ENCODE measurements at regions not wholly inside any gene's neighbourhood (a gene's known extent, or its start where the extent isn't known, plus 50 kb on each side); places are given as distances from the start of the nearest gene placed in this dataset.

DNA sequence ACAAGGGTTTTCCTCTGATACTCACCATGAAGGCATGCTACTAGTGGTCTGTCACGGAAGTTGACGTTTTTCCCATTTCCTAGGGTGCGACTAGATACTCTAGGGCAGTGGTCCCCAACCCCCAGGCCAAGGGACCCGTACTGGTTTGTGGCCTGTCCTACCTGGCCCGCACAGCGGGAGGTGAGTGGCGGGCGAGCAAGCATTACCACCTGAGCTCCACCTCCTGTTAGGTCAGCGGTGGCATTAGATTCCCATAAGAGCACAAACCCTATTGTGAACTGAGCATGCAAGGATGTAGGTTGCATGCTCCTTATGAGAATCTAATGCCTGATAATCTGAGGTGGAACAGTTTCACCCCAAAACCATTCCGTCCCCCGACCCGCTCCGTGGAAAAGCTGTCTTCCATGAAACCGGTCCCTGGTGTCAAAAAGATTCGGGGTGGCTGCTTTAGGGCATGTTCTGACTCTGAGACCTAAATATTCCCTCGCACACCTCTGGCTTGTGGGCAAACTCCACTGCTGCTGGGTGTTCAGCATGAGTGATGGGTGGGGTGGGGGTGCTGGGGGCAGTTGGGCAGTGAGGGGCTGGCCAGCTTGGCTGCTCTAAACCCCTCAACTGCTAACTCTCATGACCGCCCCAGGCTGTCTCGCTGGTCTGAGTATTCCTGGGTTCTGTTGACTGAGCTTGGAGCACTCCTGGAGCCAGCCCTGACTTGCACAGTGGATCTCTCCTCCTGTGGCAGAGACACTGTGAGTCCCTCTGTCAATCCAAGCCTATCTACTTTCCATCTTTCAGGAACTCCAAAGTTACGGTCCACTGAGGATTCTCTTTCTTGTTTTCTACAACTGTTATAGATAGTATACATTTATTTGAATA, 78.3 kb upstream of the NEK6 start:
- no peak for DNase-seq

DNA sequence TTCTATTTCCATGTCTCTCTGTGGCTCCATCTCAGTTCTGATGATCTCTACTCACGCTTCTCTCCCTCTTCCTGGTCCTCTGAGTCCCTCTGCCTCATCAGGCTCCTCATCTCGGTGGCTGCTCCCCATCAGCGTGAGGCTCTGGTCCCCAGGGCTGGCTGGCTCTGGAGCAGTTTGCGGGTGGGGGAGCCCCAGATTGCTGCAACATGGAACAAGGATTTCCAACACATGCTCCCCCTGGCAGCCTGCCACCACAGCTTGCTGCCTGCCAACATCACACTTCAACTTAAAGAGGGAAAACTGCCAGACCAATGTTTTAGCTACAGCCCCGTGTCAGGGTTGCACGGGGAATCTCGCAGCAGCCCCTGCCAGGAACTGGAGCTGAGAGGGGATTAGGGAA, 77.2 kb upstream of the NEK6 start:
- no peak for DNase-seq

DNA sequence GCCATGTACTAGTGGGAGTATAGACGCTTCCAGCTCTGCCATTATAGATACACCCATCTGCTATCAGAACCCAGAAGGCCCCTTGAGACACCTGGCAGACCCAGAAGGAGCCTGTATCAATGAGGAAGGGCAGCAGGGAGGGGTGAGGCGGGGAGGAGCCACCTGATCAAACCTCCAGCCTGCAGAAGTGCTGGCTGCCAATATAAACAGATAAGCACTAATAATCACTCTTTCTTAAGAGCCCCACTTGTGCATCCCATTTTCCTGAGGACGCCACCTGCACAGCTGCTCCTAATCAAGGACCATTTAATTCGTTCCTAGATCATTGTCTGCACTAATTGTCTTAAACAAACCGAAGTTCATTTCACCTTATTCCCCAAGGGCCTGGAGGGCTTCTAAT, 75.0 kb upstream of the NEK6 start:
- DNase-seq: no peak

DNA sequence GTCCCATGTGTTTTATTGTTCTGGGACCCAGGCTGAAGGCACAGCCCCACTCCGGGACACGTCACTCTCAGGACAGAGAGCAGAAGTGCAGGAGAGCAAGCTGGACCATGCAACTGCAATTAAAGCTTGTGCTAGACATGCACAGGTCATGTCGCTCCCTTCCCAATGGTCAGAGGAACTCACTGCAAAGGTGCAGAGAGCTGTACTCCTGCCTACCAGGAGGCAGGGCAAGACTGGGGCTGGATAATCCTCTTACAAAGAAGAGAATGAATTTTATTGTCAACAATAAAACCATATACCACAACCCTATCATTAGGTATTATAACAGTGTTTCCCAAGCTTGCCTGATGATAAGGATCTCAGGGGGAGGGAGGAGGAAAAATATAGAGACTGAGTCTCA, 74.0 kb upstream of the NEK6 start:
- no peak for DNase-seq

DNA sequence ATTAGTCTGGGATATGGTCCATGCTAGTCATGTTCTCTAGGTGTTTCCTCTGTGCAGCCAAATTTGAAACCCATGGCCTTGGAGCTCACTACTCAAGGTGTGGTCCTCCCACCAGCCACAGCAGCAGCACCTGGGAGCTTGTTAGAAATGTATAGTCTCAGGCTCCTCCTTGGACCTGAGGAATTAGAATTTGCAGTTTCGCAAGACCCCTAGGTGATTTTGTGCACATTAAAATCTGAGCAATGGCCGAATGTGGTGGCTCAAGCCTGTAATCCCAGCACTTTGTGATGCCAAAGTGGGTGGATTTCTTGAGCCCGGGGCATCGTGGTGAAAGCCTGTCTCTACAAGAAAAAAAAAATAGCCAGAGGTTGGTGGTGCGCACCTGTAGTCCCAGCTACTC, 72.3 kb upstream of the NEK6 start:
- DNase-seq: no peak

DNA sequence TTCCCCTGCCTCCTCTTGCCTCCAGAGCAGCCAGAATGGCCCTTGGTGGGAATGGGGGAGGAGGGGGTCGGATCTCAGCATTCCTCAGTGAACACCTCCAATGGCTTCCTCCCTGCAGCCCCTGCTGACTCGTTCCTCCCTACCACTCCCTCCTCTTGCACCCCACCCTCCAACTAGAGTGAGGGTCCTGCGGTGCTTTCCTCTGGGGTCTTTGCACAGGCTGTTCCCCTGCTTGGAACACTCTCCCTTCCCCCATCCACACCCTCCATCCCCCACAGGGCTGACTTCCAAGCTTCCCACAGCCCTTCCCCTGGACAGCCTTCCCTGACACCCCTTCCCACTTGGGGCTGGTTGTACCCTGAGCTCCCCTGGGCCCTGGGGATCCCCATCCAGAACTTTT, 70.4 kb upstream of the NEK6 start:
- DNase-seq: no peak

DNA sequence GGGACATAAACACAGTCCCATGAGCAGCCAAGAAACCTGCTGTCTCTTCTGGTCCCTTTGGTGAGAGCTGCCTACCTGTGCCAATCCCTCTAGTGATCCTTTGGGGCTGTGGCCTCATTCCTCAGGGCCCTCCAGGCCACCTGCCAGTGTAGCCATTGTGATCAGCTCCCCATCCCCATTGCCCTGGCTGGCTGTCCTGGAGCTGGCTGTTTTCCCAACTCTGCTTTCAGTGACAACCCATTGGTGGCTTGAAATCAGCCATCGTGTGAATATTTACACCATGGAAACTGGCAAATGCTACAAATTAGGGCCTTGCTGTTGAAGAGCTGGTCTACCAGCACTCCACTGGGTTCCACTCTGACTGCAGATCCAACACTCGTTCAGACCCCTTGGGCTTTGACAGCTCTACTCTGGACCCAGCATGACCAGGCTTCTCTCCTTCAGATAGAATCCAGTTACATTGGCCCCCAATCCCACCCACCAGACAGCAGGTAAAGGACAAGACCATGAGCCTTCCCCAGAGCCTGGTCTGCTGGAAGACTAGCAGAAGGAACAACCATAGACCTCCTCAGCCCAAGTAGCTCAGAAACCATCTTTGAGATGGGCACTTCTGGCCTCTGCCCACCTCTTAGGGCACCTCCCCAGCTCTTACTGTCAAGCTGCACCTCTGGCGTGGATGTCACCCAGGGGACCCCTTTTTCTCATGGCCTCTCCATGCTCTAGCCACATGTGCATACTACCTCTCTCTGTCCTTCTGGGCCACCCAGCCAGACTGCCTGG, 69.2 kb upstream of the NEK6 start:
- no peak for DNase-seq

DNA sequence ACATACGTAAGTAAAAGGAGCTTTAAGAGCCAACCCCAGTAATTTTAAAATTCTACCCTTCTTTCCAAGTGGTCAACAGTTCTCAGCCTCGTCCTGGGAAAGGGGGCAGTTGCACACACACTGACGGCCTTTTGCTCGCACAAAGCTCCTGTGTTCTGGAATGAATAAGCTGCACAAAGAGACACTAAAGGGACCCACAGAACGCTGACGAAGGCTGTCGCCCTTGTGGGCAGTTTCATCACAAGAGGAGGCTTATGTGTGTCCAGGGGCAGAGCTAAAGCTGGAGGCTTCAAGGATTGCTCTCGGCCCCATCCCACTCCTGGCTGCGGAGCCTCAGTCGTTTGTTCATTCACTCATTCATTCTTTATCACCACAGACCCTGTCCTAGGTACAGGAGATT, 67.0 kb upstream of the NEK6 start:
- DNase-seq: no peak

DNA sequence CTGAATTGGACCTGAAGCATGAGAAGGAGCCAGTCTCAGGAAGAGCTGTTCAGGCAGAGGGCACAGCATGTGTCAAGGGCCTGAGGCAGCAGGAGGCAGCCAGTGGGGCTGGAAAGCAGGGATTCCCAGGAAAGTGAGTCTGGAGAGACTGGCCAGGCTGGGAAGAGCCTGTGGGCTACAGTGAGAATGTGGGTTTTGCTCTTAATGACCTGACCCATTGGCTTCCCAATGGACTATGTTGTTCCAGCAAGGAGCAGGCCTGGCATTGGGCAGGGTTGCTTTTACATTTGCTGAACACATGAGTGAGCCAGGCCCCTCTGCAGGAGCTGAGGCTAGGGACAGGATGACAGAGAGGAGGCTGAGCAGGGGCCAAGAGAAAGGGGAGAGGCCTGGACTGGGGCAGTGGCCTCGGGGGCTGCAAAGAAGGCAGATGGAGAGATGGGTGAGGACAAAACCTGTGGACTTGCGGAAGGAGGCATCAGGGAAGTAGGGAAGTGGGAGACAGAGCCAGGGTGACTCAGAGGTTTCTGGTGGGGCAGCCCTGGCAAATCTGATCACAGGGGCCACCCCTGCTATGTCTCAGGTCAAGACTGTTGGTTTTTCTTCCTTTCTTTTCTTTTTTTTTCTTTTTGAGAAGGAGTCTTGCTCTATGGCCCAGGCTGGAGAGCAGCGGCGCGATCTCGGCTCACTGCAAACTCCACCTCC, 65.9 kb upstream of the NEK6 start:
- DNase-seq: no peak

DNA sequence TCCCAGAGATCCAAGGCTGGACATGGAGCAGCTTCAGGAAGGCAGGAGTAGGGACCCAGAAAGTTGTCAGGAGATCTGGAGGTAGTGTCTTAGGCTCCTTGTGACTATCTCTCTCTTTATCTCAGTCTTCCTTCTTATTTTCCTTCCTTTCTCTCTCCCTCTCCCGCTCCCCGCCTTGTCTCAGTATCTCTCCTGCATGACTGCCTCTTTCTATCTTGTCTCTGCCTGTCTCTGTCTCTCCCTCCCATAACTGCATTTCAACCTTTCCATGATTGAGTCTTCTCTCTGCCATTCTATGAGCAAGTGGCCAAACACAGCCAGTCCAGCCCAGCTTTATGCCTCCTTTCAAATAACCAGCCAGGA, 61.0 kb upstream of the NEK6 start:
- no peak for DNase-seq

DNA sequence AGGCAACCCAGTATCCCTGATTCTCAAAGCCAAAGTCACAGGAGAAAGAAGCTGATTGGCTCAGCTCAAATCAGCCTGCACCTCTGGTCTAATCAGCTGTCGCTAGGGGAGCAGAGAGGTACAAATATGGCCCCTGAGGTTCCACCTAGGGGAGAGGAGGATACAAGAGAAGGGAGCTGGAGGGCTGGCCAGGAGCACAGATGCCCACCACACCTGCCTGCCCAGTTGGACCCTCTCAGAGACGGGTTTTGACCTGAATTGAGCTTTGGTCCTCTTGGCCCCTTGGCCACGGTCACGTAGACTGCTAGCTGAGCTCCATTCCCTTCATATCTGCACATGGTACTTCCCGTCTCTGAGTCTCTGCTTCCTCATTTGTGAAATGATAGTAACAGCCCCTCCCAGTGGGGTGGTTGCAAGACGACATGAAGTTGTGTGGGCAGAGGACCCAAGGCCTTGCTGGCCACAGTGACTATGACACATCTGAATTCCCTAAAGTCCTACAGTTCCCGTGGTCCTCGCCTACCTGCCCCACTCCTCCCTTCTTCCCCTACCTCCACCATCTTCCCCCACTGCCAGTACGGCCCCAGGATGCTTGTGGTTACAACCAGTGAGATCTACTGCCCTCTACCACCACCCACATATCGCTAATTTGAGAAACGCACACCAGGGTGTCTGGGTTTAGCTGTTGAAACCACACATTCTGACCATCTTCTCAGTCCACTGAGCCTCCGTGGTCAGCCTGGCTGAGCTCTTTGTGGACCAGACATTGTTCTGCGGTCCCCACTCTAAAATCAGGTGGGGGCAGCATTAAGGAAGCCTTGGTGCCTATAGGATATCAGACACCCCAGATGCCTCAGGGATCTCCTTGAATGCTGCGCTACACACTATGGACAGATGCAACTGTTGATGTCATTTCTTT, 60.3 kb upstream of the NEK6 start:
- no peak for DNase-seq

DNA sequence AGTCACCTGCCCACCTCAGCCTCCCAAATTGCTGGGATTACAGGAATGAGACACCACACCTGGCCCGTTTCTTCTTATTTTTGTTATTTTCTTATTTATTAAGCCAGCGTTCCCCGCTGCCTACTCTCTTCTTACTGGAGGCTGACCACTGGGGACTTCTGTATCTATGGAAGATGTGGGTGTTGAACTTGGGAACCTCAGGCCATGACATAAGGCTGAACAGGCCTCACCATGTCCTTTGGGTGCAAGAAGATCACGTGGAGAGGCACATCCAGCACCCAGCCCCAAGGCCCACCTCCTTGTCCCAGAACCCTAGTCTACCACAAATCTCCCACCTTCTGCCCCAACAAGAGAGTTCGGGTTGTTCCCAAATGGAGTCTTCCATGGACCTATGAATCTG, 59.4 kb upstream of the NEK6 start:
- no peak for DNase-seq

DNA sequence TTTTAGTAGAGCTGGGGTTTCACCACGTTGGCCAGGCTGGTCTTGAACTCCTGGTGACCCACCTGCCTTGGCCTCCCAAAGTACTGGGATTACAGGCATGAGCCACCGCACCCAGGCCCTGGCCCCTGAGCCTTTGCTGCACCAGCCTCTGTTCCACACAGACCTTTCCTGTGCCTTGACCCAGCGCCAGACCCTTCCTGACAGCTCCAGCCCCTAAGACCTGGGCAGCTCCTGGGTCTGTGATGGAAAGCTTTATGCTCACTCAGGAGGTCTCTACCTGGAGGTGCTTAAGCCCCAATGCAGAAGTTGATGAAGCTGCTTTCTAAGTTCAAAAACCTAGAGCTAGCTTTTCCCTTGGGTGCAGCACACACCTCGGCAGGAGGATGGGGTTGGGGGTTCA, 58.8 kb upstream of the NEK6 start:
- DNase-seq: no peak

DNA sequence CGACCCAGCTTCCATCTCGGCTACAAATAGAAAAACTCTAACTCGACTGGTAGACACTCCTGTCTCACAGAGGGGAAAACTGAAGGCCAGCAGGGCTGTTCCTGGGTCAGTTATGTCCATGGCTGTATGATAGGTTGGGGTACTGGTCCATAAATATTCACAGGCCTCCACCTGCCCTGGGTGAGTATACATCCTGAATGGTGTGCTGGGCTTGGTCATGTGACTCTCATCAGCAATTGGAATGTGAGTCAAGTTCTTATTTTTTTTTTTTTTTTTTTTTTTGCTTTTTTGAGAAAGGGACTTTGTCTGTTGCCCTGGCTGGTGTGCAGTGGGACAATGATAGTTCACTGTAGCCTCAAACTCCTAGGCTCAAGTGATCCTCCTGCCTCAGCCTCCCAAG, 58.3 kb upstream of the NEK6 start:
- DNase-seq: no peak

DNA sequence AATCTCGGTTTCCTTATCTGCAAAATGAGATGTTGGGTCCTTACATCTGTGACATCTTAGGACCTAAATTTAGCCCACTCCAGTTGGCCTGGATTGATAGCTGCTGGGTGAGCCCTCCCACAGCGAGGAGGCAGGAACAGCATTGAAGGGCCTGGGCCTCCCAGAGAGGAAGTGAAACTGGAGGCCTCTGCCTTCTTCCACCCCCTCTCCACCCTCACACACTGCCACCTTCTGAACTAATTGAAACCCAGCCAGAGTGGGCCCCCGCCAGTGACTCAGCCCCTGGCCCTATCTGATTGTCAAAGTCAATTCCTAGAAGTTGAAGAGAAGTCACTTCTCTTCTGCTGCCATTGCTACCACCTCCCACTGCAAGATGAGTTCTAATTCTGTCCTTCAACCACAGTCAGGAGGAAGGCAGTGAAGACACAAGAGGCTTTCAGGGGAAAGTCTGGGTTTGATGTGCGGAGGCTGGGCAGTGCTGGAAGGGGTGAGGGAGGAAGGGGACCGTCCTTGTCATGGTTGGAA, 55.2 kb upstream of the NEK6 start:
- no peak for DNase-seq

DNA sequence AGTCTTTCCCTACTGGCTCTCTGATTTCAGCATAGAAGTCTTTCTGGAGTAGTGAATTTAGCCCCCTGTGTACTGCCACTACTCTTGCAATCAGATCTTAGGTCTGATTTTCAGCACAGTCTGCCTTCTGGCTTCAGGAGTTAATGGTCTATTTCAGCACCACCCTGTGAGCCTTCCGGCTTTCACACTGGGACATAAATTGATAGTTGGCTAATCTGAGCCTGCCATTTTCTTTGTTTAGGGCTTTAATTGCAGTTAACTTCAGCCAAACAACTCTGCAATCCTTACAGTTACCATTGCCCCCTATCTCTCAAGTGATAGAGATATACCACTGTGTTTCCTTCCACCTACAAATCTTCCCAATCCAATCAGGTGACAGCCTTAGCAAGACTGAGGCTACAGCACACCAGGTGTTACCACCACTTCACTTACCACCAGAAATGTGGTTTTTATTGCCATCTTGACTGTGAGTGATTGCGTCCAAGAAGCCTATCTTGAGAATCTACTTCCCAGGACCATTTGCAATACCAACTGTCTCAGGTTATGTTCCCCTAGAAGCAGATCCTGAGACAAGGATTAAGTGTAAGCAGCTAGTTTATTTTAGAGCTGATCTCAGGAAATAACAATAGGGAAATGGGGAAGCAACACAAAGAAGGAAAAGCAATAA, 51.9 kb upstream of the NEK6 start:
- DNase-seq: no peak

DNA sequence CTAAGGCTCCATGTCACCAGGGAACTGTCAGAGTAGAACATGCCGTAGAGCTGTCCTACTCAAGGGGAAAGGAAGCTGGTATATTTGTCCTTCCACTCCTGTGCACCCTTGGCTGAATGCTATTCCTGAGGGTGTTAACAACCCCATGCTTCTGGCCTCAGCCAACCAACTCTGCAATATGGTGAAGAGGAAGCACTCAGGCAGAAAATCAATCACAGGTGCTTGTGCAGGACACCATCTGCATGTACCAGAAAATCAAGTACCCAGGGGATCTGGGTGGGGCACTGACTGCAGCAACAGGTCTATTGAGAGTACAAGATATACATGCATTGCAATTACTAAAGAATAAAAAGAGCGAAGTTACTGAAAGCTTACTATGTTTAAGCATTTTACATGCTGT, 51.4 kb upstream of the NEK6 start:
- DNase-seq: no peak
